ENCODE measurements at regions not wholly inside any gene's neighbourhood (a gene's known extent, or its start where the extent isn't known, plus 50 kb on each side); places are given as distances from the start of the nearest gene placed in this dataset.

- POLR2A ChIA-PET, result no interaction called here
- CTCF ChIA-PET, result no interaction called here
Observed at GRCh38 chr19:20259615-20260014, 92.6 kb downstream of the ZNF486 start.

GRCh38 chr19:20256606-20257005, 89.6 kb downstream of the ZNF486 start:
- ChIA-PET POLR2A (no interaction called here), CTCF (interaction anchor here (0.7 kb wide), 1 partner anchor 1941 kb away, joined by 3 read pairs; no protein-coding TSS in a partner anchor)

- POLR2A ChIA-PET, result no interaction called here
Observed at GRCh38 chr19:20254121-20254520, 87.1 kb downstream of the ZNF486 start.

DNA sequence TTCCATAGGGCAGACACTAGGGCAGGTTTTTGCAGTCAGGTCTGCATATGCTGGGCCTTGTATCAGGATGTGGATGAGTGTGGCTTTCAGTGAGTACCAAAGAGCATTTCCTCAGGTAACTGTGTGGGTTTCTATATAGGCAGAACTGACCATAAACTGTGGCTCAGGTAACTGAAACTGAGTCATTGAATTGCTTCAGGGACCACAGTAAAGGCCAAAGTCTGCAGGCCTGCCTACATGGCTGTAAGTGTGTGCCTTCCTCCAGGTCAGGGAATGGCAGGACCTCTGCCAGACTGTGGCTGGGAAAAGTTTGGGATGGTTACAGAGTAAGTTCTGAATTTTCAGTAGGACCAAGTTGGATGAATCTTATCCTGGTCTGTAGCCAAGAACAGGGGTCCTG, 85.6 kb downstream of the ZNF486 start:
- CTCF ChIA-PET, result no interaction called here
- POLR2A ChIA-PET, result no interaction called here

More at GRCh38 chr19:20254121-20254520, 87.1 kb downstream of the ZNF486 start:
- CTCF ChIA-PET, result no interaction called here

DNA sequence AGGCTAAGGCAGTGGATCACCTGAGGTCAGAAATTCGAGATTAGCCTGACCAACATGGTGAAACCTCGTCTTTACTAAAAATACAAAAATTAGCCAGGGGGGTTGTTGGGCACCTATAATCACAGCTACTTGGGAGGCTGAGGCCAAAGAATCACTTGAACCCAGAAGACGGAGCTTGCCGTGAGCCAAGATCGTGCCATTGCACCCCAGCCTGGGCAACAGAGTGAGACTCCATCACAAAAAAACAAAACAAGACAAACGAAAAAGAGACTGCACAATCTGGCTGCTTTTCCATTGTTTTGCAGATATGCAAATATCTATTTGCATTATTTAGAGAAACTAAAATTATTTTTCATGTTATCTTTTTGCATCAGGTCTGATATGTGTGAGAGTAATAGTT, 83.6 kb downstream of the ZNF486 start:
- ChIA-PET CTCF (no interaction called here), POLR2A (no interaction called here)

DNA sequence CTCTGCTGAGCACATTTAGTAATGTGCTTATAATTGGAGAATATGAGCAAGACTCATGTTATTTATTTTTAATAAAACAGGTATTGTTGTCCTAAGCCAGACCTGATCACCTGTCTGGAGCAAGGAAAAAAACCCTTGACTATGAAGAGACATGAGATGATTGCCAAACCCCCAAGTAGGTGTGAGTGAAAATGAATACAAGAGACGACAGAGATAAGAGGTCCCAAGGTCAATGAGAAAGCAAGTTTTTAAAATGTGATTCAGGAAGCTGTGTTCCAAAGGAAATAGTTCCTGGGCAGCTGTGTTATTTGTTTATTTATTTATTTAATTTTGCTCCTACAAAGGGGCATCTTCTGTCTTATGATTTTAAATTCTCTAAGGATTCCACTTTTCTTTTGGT, 83.1 kb downstream of the ZNF486 start:
- POLR2A ChIA-PET, result no interaction called here
- CTCF ChIA-PET, result no interaction called here

All from activated CD8-positive, alpha-beta memory T cell treated with anti-CD3 and anti-CD28 coated beads for 36 hours (primary cell).